NCI-H2196 treated with DMSO at 0.1 percent for 48 hours (cell line): ENCODE measurements at regions not wholly inside any gene's neighbourhood (a gene's known extent, or its start where the extent isn't known, plus 50 kb on each side); places are given as distances from the start of the nearest gene placed in this dataset.
"Not testable (repeated sequence)": the region's sequence is repeated elsewhere in the genome, so short reads cannot be mapped to it uniquely, and the experiment has no call there.

Source experiments
- DNase-seq: peaks from one replicate; lab custom pipeline; 2025; ENCODE audit not compliant: unreplicated experiment; lab: John Stamatoyannopoulos, UW

GRCh38 chr10:109215291-109216075 is 707.8 kb downstream of the XPNPEP1 start:
- DNase-seq = no peak

- not testable (repeated sequence) for DNase-seq
These were observed 708.4 kb downstream of the XPNPEP1 start for GRCh38 chr10:109214891-109215290.

- no peak for DNase-seq
These were observed 716.0 kb downstream of the XPNPEP1 start for GRCh38 chr10:109207361-109207760.

GRCh38 chr10:109205929-109206585 is 717.3 kb downstream of the XPNPEP1 start:
- no peak for DNase-seq

- no peak for DNase-seq
These were observed 719.5 kb downstream of the XPNPEP1 start for GRCh38 chr10:109203646-109204353.

- DNase-seq = no peak
These were observed 721.2 kb downstream of the XPNPEP1 start for GRCh38 chr10:109202111-109202510.

- no peak for DNase-seq
These were observed 722.7 kb downstream of the XPNPEP1 start for GRCh38 chr10:109200646-109201045.

- DNase-seq = no peak
These were observed 731.5 kb downstream of the XPNPEP1 start for GRCh38 chr10:109191823-109192222.

GRCh38 chr10:109191341-109191740 is 732.0 kb downstream of the XPNPEP1 start:
- DNase-seq = no peak

- DNase-seq = no peak
These were observed 735.6 kb downstream of the XPNPEP1 start for GRCh38 chr10:109187677-109188076.

- no peak for DNase-seq
These were observed 739.9 kb downstream of the XPNPEP1 start for GRCh38 chr10:109183366-109183765.

- no peak for DNase-seq
These were observed 744.7 kb downstream of the XPNPEP1 start for GRCh38 chr10:109178591-109178990.

- no peak for DNase-seq
These were observed 748.8 kb downstream of the XPNPEP1 start for GRCh38 chr10:109174526-109174925.

- no peak for DNase-seq
These were observed 749.4 kb downstream of the XPNPEP1 start for GRCh38 chr10:109173937-109174336.

GRCh38 chr10:109173121-109173520 is 750.2 kb downstream of the XPNPEP1 start:
- DNase-seq = no peak

GRCh38 chr10:109166935-109167334 is 756.4 kb downstream of the XPNPEP1 start:
- no peak for DNase-seq

GRCh38 chr10:109159351-109159750 is 764.0 kb downstream of the XPNPEP1 start:
- no peak for DNase-seq

GRCh38 chr10:109156396-109156795 is 766.9 kb downstream of the XPNPEP1 start:
- no peak for DNase-seq

- no peak for DNase-seq
These were observed 773.5 kb downstream of the XPNPEP1 start for GRCh38 chr10:109149666-109150350.

GRCh38 chr10:109127363-109127762 is 795.9 kb downstream of the XPNPEP1 start:
- DNase-seq = no peak

- DNase-seq = no peak
These were observed 796.8 kb downstream of the XPNPEP1 start for GRCh38 chr10:109126541-109126940.
